ENCODE measurements at regions not wholly inside any gene's neighbourhood (a gene's known extent, or its start where the extent isn't known, plus 50 kb on each side); places are given as distances from the start of the nearest gene placed in this dataset.

DNA sequence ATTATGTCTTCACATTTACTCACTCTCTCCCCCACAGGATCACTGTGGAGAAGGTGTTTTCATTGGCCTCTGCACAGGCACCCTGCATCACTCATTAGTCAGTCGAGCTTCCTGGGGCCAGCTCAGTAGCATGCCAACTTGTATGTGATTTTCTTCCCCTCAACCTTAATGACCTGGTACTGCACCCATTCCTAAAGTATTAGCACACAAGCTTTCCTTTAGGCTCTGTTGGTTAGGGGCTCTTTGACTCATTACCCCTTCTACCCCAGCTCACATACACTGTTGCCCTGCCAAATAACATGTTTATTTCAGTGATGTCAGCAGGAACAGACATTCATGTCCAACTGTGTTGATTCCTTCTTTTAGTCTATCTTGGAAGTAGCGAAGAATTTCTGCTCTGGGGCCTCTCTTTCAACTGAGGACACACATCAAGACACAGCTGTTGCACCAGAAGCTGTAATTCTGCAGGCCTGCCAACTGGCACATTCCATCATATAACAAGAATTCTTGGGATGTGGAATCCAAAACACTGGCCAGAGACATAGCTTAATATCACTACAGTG is 603.5 kb upstream of the ADAMTS5 start:
- TF ChIP-seq POLR2A (IDR thresholded peaks at IDR 0.05) (no peak), POLR2AphosphoS5 (IDR thresholded peaks at IDR 0.05) (no peak)
- TF ChIP-seq, protein P1, sequence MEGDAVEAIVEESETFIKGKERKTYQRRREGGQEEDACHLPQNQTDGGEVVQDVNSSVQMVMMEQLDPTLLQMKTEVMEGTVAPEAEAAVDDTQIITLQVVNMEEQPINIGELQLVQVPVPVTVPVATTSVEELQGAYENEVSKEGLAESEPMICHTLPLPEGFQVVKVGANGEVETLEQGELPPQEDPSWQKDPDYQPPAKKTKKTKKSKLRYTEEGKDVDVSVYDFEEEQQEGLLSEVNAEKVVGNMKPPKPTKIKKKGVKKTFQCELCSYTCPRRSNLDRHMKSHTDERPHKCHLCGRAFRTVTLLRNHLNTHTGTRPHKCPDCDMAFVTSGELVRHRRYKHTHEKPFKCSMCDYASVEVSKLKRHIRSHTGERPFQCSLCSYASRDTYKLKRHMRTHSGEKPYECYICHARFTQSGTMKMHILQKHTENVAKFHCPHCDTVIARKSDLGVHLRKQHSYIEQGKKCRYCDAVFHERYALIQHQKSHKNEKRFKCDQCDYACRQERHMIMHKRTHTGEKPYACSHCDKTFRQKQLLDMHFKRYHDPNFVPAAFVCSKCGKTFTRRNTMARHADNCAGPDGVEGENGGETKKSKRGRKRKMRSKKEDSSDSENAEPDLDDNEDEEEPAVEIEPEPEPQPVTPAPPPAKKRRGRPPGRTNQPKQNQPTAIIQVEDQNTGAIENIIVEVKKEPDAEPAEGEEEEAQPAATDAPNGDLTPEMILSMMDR (IDR thresholded peaks at IDR 0.05): no peak
